Gastroesophageal sphincter (tissue), 4 donors: ENCODE measurements at regions not wholly inside any gene's neighbourhood (a gene's known extent, or its start where the extent isn't known, plus 50 kb on each side); places are given as distances from the start of the nearest gene placed in this dataset.

ENCODE experiments used
- ATAC-seq: fragments of 150-250 bp; one replicate; pipeline ENCODE4 v1.9.1; 2016; ENCODE audit warnings: mild to moderate bottlenecking, moderate library complexity
- H3K27ac ChIP-seq, 4 donors: fragments of 200-600 bp; sonication (generic) in 3 of 4; 1 replicate in 3 of 4; 2 replicates in 1 of 4; pipeline ENCODE4 v1.5.1; 2016 to 2019
- H3K27me3 ChIP-seq: fragments of 200-600 bp; sonication (generic); one replicate; pipeline ENCODE4 v1.5.1; 2019
- H3K36me3 ChIP-seq, 2 donors: fragments of 200-600 bp; sonication (generic); one replicate each; pipeline ENCODE4 v1.5.1; 2019; ENCODE audit warnings: control low read depth in 1 of 2
- H3K4me1 ChIP-seq, 3 donors: fragments of 200-600 bp; sonication (generic); 1 replicate in 2 of 3; 2 replicates in 1 of 3; pipeline ENCODE4 v1.5.1; 2016 to 2019; ENCODE audit warnings: control low read depth in 2 of 3
- H3K4me3 ChIP-seq, 2 donors: fragments of 200-600 bp; sonication (generic); one replicate each; pipeline ENCODE4 v1.5.1; 2019; ENCODE audit warnings: mild to moderate bottlenecking in 1 of 2, moderate library complexity in 1 of 2
- H3K9me3 ChIP-seq, 3 donors: fragments of 200-600 bp; sonication (generic); one replicate each; pipeline ENCODE4 v1.5.1; 2017 to 2019; ENCODE audit warnings: control low read depth in 2 of 3
- CTCF ChIP-seq, 4 experiments: fragments of 200-600 bp in 2 of 4; fragments of 450-650 bp in 2 of 4; sonication (generic) in 1 of 4; IDR thresholded peaks; one replicate each; pipeline ENCODE4 v1.5.1; 2017 to 2019; ENCODE audit warnings: antibody characterized with exemption in 4 of 4, mild to moderate bottlenecking in 2 of 4, moderate library complexity in 2 of 4
- EP300 ChIP-seq: sonication (generic); formaldehyde crosslinking; IDR thresholded peaks from one replicate; pipeline ENCODE4 v1.6.1; 2017; ENCODE audit warnings: antibody characterized with exemption, mild to moderate bottlenecking
- POLR2A ChIP-seq, 2 donors: fragments of 450-650 bp; IDR thresholded peaks; one replicate each; pipeline ENCODE4 v1.6.1; 2017; ENCODE audit warnings: antibody characterized with exemption in 2 of 2, mild to moderate bottlenecking in 2 of 2, moderate library complexity in 1 of 2
- POLR2AphosphoS5 ChIP-seq: sonication (generic); formaldehyde crosslinking; IDR thresholded peaks from one replicate; pipeline ENCODE4 v1.6.1; 2017; ENCODE audit warnings: antibody characterized with exemption
- WGBS, 2 donors: methylation state at CpG; one replicate each; pipeline ENCODE4 v1.1.5; 2018; ENCODE audit warnings: low coverage in 1 of 2; 5-methylcytosine and 5-hydroxymethylcytosine counted together

GRCh38 chr13:111536075-111536642 is 215.7 kb downstream of the TEX29 start:
- Histone ChIP-seq H3K36me3 (no peaks in the 10 kb centered on the region), H3K27me3 (peaks cover 84% of the 10 kb centered on the region)

GRCh38 chr13:111537115-111537728 is 216.8 kb downstream of the TEX29 start:
- no peak for TF ChIP-seq CTCF (IDR thresholded peaks at IDR 0.05)
- TF ChIP-seq POLR2A (IDR thresholded peaks at IDR 0.05), result no peak
- no peak for TF ChIP-seq POLR2AphosphoS5
- TF ChIP-seq EP300, result no peak
- Histone ChIP-seq H3K4me3 (no peak overlapping the region), H3K9me3 (no peaks in the 10 kb centered on the region), H3K4me1 (no peaks in the 10 kb centered on the region), H3K27me3 (peaks cover 88% of the 10 kb centered on the region), H3K36me3 (no peaks in the 10 kb centered on the region), H3K27ac (no peak overlapping the region)
- WGBS, 2 donors, result 67% methylated on average over 1 of the region's 15 CpGs; no CpG with 5 or more reads in 1 of the 2 donors
- no peak for ATAC-seq

More at GRCh38 chr13:111536075-111536642, 215.7 kb downstream of the TEX29 start:
- 63 to 70% methylated on average over 8 to 11 of the region's 11 CpGs for WGBS, 2 donors
- no peak for TF ChIP-seq CTCF (IDR thresholded peaks at IDR 0.05)
- no peak for TF ChIP-seq POLR2AphosphoS5
- TF ChIP-seq EP300, result no peak
- TF ChIP-seq POLR2A (IDR thresholded peaks at IDR 0.05), result no peak
- Histone ChIP-seq H3K4me3 (no peak overlapping the region), H3K9me3 (no peaks in the 10 kb centered on the region), H3K27ac (no peak overlapping the region), H3K4me1 (no peaks in the 10 kb centered on the region)
- ATAC-seq, result no peak

GRCh38 chr13:111537843-111538499 is 217.5 kb downstream of the TEX29 start:
- Histone ChIP-seq H3K4me3 (no peak overlapping the region), H3K36me3 (no peaks in the 10 kb centered on the region), H3K9me3 (no peaks in the 10 kb centered on the region), H3K4me1 (no peaks in the 10 kb centered on the region), H3K27ac (no peak overlapping the region), H3K27me3 (peaks cover 88% of the 10 kb centered on the region)
- no peak for TF ChIP-seq EP300
- TF ChIP-seq POLR2AphosphoS5, result no peak
- no peak for TF ChIP-seq POLR2A (IDR thresholded peaks at IDR 0.05)
- TF ChIP-seq CTCF (IDR thresholded peaks at IDR 0.05), result no peak
- no peak for ATAC-seq
- WGBS, 2 donors, result 66 to 84% methylated on average over 5 to 10 of the region's 15 CpGs

GRCh38 chr13:111539252-111539651 is 218.8 kb downstream of the TEX29 start:
- H3K27ac ChIP-seq, result no peak overlapping the region
- no peaks in the 10 kb centered on the region for H3K9me3 ChIP-seq
- no peak for TF ChIP-seq POLR2A (IDR thresholded peaks at IDR 0.05)
- no peak for TF ChIP-seq EP300
- no peak for TF ChIP-seq POLR2AphosphoS5
- TF ChIP-seq CTCF (IDR thresholded peaks at IDR 0.05), result no peak
- peaks cover 83% of the 10 kb centered on the region for H3K27me3 ChIP-seq
- ATAC-seq, result no peak
- WGBS, 2 donors, result 91 to 100% methylated on average over 3 to 7 of the region's 12 CpGs
- no peak overlapping the region for H3K4me3 ChIP-seq
- H3K36me3 ChIP-seq, result no peaks in the 10 kb centered on the region
- no peaks in the 10 kb centered on the region for H3K4me1 ChIP-seq
